MM.1S (cell line): ENCODE measurements at regions not wholly inside any gene's neighbourhood (a gene's known extent, or its start where the extent isn't known, plus 50 kb on each side); places are given as distances from the start of the nearest gene placed in this dataset.

ENCODE experiments used
- DNase-seq: peaks from one replicate; pipeline ENCODE4 v3.0.0-alpha.2; 2015
- H2AFZ ChIP-seq: fragments of 300-600 bp; sonication (generic); 2 replicates; pipeline ENCODE4 v1.6.0; 2016; ENCODE audit warnings: antibody characterized with exemption, low read length
- H3F3A ChIP-seq: fragments of 300-600 bp; sonication (generic); 2 replicates; pipeline ENCODE4 v1.6.1; 2016; ENCODE audit warnings: mild to moderate bottlenecking, antibody characterized with exemption, low read length, moderate library complexity, mixed read lengths; ENCODE audit not compliant: insufficient read depth
- H3K27ac ChIP-seq: fragments of 300-600 bp; sonication (generic); 2 replicates; pipeline ENCODE4 v1.5.1; 2016; ENCODE audit warnings: mild to moderate bottlenecking, low read length
- H3K27me3 ChIP-seq: fragments of 300-600 bp; sonication (generic); replicated peaks from 2 replicates; pipeline ENCODE4 v1.6.0; 2016; ENCODE audit warnings: low read length; ENCODE audit not compliant: insufficient read depth
- H3K36me3 ChIP-seq: fragments of 300-600 bp; sonication (generic); replicated peaks from 2 replicates; pipeline ENCODE4 v1.6.1; 2016; ENCODE audit warnings: mild to moderate bottlenecking, low read length, mixed read lengths; ENCODE audit not compliant: insufficient read depth
- H3K4me1 ChIP-seq: fragments of 300-600 bp; sonication (generic); 2 replicates; pipeline ENCODE4 v1.6.1; 2016; ENCODE audit warnings: low read length, mixed read lengths
- H3K4me2 ChIP-seq: fragments of 300-600 bp; sonication (generic); 2 replicates; pipeline ENCODE4 v1.6.0; 2016; ENCODE audit warnings: low read depth, low read length
- H3K4me3 ChIP-seq: fragments of 300-600 bp; sonication (generic); 2 replicates; pipeline ENCODE4 v1.5.1; 2016; ENCODE audit warnings: low read length, mixed read lengths
- H3K79me2 ChIP-seq: fragments of 300-600 bp; sonication (generic); 2 replicates; pipeline ENCODE4 v1.6.1; 2016; ENCODE audit warnings: mixed run types, low read length, mixed read lengths
- H3K9ac ChIP-seq: fragments of 300-600 bp; sonication (generic); 2 replicates; pipeline ENCODE4 v1.6.1; 2016; ENCODE audit warnings: low read length, mixed read lengths
- H3K9me2 ChIP-seq: fragments of 300-600 bp; sonication (generic); replicated peaks from 2 replicates; pipeline ENCODE4 v1.6.1; 2016; ENCODE audit warnings: mild to moderate bottlenecking, low read length, mixed read lengths; ENCODE audit not compliant: insufficient read depth
- H3K9me3 ChIP-seq: fragments of 300-600 bp; sonication (generic); replicated peaks from 2 replicates; pipeline ENCODE4 v1.6.1; 2016; ENCODE audit warnings: mild to moderate bottlenecking, low read length, mixed read lengths; ENCODE audit not compliant: insufficient read depth
- H4K20me1 ChIP-seq: fragments of 300-600 bp; sonication (generic); 2 replicates; pipeline ENCODE4 v1.6.1; 2016; ENCODE audit warnings: mild to moderate bottlenecking, low read length, moderate library complexity, mixed read lengths; ENCODE audit not compliant: insufficient read depth
- EZH2 ChIP-seq: fragments of 300-600 bp; sonication (generic); optimal IDR thresholded peaks from 2 replicates; pipeline ENCODE3; 2017; ENCODE audit warnings: low read depth, mild to moderate bottlenecking, antibody characterized with exemption, low read length, mixed read lengths
- EZH2phosphoT487 ChIP-seq: fragments of 300-600 bp; sonication (generic); IDR thresholded peaks from 2 replicates; pipeline ENCODE4 v1.6.1; 2018; ENCODE audit warnings: antibody characterized with exemption, low read length
- TF ChIP-seq, protein P1 (sequence below): fragments of 300-600 bp; sonication (generic); IDR thresholded peaks from 2 replicates; pipeline ENCODE4 v1.5.1; 2016; ENCODE audit warnings: antibody characterized with exemption, low read length, mixed read lengths

DNA sequence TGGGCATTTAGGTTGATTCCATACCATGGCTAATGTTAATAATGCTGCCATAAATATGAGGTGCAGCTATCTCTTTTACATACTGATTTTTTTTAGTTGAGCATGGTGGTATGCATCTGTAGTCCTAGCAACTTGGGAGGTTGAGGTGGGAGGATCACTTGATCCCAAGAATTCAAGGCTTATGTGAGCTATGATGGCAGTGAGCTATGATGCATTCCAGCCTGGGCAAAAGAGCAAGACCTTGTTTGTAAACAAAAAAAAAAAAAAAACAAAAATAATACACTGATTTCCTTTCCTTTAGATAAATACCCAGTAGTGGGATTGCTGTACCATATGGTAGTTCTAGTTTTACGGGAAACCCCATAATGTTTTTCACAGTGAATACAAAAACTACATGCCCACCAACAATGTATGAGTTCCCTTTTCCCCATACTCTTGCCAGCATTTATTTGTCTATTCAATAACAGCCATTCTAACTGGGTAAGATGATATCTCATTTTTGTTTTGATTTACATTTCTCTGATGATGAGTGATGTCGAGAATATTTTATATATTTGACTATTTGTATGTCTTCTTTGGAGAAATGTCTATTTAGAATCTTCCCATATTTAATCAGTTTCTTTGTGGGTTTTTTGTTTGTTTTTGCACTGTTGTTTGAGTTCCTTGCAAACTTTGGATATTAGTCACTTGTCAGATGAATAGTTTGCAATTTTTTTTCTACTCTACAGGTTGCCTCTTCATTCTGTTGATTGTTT is 281.0 kb upstream of the KYNU start:
- no peak overlapping the region for H3K27ac ChIP-seq
- no peaks in the 10 kb centered on the region for H3K9me3 ChIP-seq
- H3K4me3 ChIP-seq, result no peak overlapping the region
- H3K9ac ChIP-seq, result no peak overlapping the region
- H3K4me1 ChIP-seq, result no peaks in the 10 kb centered on the region
- no peaks in the 10 kb centered on the region for H3K9me2 ChIP-seq
- no peaks in the 10 kb centered on the region for H3K36me3 ChIP-seq
- H3K4me2 ChIP-seq, result no peak overlapping the region
- TF ChIP-seq, protein P1, sequence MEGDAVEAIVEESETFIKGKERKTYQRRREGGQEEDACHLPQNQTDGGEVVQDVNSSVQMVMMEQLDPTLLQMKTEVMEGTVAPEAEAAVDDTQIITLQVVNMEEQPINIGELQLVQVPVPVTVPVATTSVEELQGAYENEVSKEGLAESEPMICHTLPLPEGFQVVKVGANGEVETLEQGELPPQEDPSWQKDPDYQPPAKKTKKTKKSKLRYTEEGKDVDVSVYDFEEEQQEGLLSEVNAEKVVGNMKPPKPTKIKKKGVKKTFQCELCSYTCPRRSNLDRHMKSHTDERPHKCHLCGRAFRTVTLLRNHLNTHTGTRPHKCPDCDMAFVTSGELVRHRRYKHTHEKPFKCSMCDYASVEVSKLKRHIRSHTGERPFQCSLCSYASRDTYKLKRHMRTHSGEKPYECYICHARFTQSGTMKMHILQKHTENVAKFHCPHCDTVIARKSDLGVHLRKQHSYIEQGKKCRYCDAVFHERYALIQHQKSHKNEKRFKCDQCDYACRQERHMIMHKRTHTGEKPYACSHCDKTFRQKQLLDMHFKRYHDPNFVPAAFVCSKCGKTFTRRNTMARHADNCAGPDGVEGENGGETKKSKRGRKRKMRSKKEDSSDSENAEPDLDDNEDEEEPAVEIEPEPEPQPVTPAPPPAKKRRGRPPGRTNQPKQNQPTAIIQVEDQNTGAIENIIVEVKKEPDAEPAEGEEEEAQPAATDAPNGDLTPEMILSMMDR, result no peak
- no peak for TF ChIP-seq EZH2phosphoT487
- no peak for TF ChIP-seq EZH2
- H4K20me1 ChIP-seq, result no peaks in the 10 kb centered on the region
- H3F3A ChIP-seq, result no peaks in the 10 kb centered on the region
- H3K79me2 ChIP-seq, result no peaks in the 10 kb centered on the region
- no peaks in the 10 kb centered on the region for H3K27me3 ChIP-seq
- no peak for DNase-seq
- H2AFZ ChIP-seq, result no peak overlapping the region

DNA sequence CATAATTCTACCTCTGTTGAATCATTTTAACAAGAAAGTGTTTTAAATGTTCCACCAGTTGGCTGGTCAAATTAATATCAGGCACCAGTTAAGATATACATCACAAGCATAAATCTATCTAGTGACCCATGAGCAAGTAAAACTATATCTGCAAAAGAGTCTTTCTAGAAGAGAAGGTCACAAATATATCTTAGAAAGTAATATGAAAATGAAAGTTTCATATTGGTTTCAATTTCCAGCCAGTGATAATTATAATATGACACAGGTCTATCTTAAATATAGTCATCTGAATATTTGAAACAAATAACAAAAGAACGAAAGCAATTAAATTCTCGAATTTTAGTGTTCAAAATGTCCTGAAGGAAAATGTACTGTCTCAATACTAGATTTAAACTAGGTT is 282.5 kb upstream of the KYNU start:
- DNase-seq, result no peak

GRCh38 chr2:142592171-142592570 is 285.3 kb upstream of the KYNU start:
- TF ChIP-seq EZH2 (no peak), EZH2phosphoT487 (no peak)
- TF ChIP-seq, protein P1, result no peak
- Histone ChIP-seq H3K4me2 (no peak overlapping the region), H4K20me1 (no peaks in the 10 kb centered on the region), H3K9me3 (no peaks in the 10 kb centered on the region), H3K36me3 (no peaks in the 10 kb centered on the region), H3K9ac (no peak overlapping the region), H3K9me2 (no peaks in the 10 kb centered on the region), H3K79me2 (no peaks in the 10 kb centered on the region), H3F3A (no peaks in the 10 kb centered on the region), H2AFZ (no peak overlapping the region), H3K27ac (no peak overlapping the region), H3K4me1 (no peaks in the 10 kb centered on the region), H3K27me3 (no peaks in the 10 kb centered on the region), H3K4me3 (no peak overlapping the region)
- DNase-seq, result no peak

More for the DNA sequence above, 282.5 kb upstream of the KYNU start:
- Histone ChIP-seq H3K4me2 (no peak overlapping the region), H3K27me3 (no peaks in the 10 kb centered on the region), H3K36me3 (no peaks in the 10 kb centered on the region), H3K27ac (no peak overlapping the region), H3F3A (no peaks in the 10 kb centered on the region), H3K4me1 (no peaks in the 10 kb centered on the region), H4K20me1 (no peaks in the 10 kb centered on the region), H3K4me3 (no peak overlapping the region), H3K9ac (no peak overlapping the region), H2AFZ (no peak overlapping the region), H3K9me3 (no peaks in the 10 kb centered on the region), H3K9me2 (no peaks in the 10 kb centered on the region), H3K79me2 (no peaks in the 10 kb centered on the region)
- no peak for TF ChIP-seq EZH2phosphoT487
- TF ChIP-seq EZH2, result no peak
- TF ChIP-seq, protein P1, result no peak
